ENCODE measurements at regions not wholly inside any gene's neighbourhood (a gene's known extent, or its start where the extent isn't known, plus 50 kb on each side); places are given as distances from the start of the nearest gene placed in this dataset.

GRCh38 chr4:30341731-30342130 is 378.4 kb upstream of the PCDH7 start:
- TF ChIP-seq CTCF (IDR thresholded peaks at IDR 0.05; ENCODE audit: insufficient read depth, low read length, poor library complexity, severe bottlenecking) = no peak
- no peak overlapping the region for H3K4me3 ChIP-seq (ENCODE audit: low read depth, low read length)
- H3K27me3 ChIP-seq (ENCODE audit: control insufficient read depth, insufficient read depth, low read length) = no peaks in the 10 kb centered on the region
- DNase-seq (ENCODE audit: low read depth) = no peak
- H3K36me3 ChIP-seq (ENCODE audit: control insufficient read depth, insufficient read depth, low read length) = no peaks in the 10 kb centered on the region

GRCh38 chr4:30350288-30350687 is 369.9 kb upstream of the PCDH7 start:
- TF ChIP-seq CTCF (IDR thresholded peaks at IDR 0.05; ENCODE audit: insufficient read depth, low read length, poor library complexity, severe bottlenecking) = no peak
- Histone ChIP-seq H3K27me3 (ENCODE audit: control insufficient read depth, insufficient read depth, low read length) (no peaks in the 10 kb centered on the region), H3K36me3 (ENCODE audit: control insufficient read depth, insufficient read depth, low read length) (no peaks in the 10 kb centered on the region), H3K4me3 (ENCODE audit: low read depth, low read length) (no peak overlapping the region)
- no peak for DNase-seq (ENCODE audit: low read depth)

GRCh38 chr4:30354605-30355004 is 365.6 kb upstream of the PCDH7 start:
- H3K36me3 ChIP-seq (ENCODE audit: control insufficient read depth, insufficient read depth, low read length) = no peaks in the 10 kb centered on the region
- no peak for TF ChIP-seq CTCF (IDR thresholded peaks at IDR 0.05; ENCODE audit: insufficient read depth, low read length, poor library complexity, severe bottlenecking)
- H3K4me3 ChIP-seq (ENCODE audit: low read depth, low read length) = no peak overlapping the region
- no peak for DNase-seq (ENCODE audit: low read depth)
- no peaks in the 10 kb centered on the region for H3K27me3 ChIP-seq (ENCODE audit: control insufficient read depth, insufficient read depth, low read length)

- DNase-seq (ENCODE audit: low read depth) = no peak
- Histone ChIP-seq H3K36me3 (ENCODE audit: control insufficient read depth, insufficient read depth, low read length) (no peaks in the 10 kb centered on the region), H3K27me3 (ENCODE audit: control insufficient read depth, insufficient read depth, low read length) (no peaks in the 10 kb centered on the region), H3K4me3 (ENCODE audit: low read depth, low read length) (no peak overlapping the region)
- TF ChIP-seq CTCF (IDR thresholded peaks at IDR 0.05; ENCODE audit: insufficient read depth, low read length, poor library complexity, severe bottlenecking) = no peak
These were observed 357.7 kb upstream of the PCDH7 start for GRCh38 chr4:30362436-30362835.

- Histone ChIP-seq H3K36me3 (ENCODE audit: control insufficient read depth, insufficient read depth, low read length) (no peaks in the 10 kb centered on the region), H3K4me3 (ENCODE audit: low read depth, low read length) (no peak overlapping the region), H3K27me3 (ENCODE audit: control insufficient read depth, insufficient read depth, low read length) (no peaks in the 10 kb centered on the region)
- no peak for TF ChIP-seq CTCF (IDR thresholded peaks at IDR 0.05; ENCODE audit: insufficient read depth, low read length, poor library complexity, severe bottlenecking)
- no peak for DNase-seq (ENCODE audit: low read depth)
These were observed 350.1 kb upstream of the PCDH7 start for GRCh38 chr4:30370105-30370504.

- H3K36me3 ChIP-seq (ENCODE audit: control insufficient read depth, insufficient read depth, low read length) = no peaks in the 10 kb centered on the region
- peak; percentile 44 for DNase-seq (ENCODE audit: low read depth)
- no peaks in the 10 kb centered on the region for H3K27me3 ChIP-seq (ENCODE audit: control insufficient read depth, insufficient read depth, low read length)
- peak; percentile 87 for TF ChIP-seq CTCF (IDR thresholded peaks at IDR 0.05; ENCODE audit: insufficient read depth, low read length, poor library complexity, severe bottlenecking)
- no peak overlapping the region for H3K4me3 ChIP-seq (ENCODE audit: low read depth, low read length)
These were observed 339.7 kb upstream of the PCDH7 start for GRCh38 chr4:30380404-30380998.
